Keratinocyte (primary cell): ENCODE measurements at regions not wholly inside any gene's neighbourhood (a gene's known extent, or its start where the extent isn't known, plus 50 kb on each side); places are given as distances from the start of the nearest gene placed in this dataset.

Experiments used
- DNase-seq: peaks from one replicate; pipeline ENCODE4 v3.0.0-alpha.2; 2011; ENCODE audit warnings: low read depth, missing footprints, low spot score
- FAIRE-seq: peaks from 2 replicates; lab custom pipeline; 2011; peaks lifted over from hg19 to GRCh38; lab: Jason Lieb, UNC
- H2AFZ ChIP-seq: 2 replicates; pipeline ENCODE4 v1.6.0; 2012; ENCODE audit warnings: low read length, control low read depth, inconsistent platforms; ENCODE audit not compliant: control insufficient read depth
- H3K27ac ChIP-seq: 2 replicates; pipeline ENCODE4 v1.5.1; 2011; ENCODE audit warnings: low read length; ENCODE audit not compliant: control insufficient read depth, insufficient read depth
- H3K27me3 ChIP-seq: 3 replicates; pipeline ENCODE4 v1.6.0; 2011; ENCODE audit warnings: low read length; ENCODE audit not compliant: control insufficient read depth, insufficient read depth; ENCODE audit errors: extremely low read depth
- H3K36me3 ChIP-seq, 2 experiments: 2 replicates in 1 of 2; 3 replicates in 1 of 2; pipeline ENCODE4 v1.5.1; 2011; ENCODE audit warnings: low read length in 2 of 2, mild to moderate bottlenecking in 1 of 2; ENCODE audit not compliant: control insufficient read depth in 2 of 2, insufficient read depth in 2 of 2; ENCODE audit errors: extremely low read depth in 1 of 2
- H3K4me1 ChIP-seq: 3 replicates; pipeline ENCODE4 v1.5.1; 2011; ENCODE audit warnings: low read length; ENCODE audit not compliant: control insufficient read depth, insufficient read depth; ENCODE audit errors: extremely low read depth
- H3K4me2 ChIP-seq: 3 replicates; pipeline ENCODE4 v1.6.0; 2011; ENCODE audit warnings: low read depth, low read length; ENCODE audit not compliant: control insufficient read depth, insufficient read depth; ENCODE audit errors: extremely low read depth
- H3K4me3 ChIP-seq, 3 experiments: fragments of 200-600 bp in 1 of 3; sonication (generic) in 1 of 3; 2 replicates in 2 of 3; 3 replicates in 1 of 3; pipeline ENCODE4 v1.5.1; 2011 to 2016; ENCODE audit warnings: low read length in 3 of 3, mild to moderate bottlenecking in 3 of 3, control low read depth in 2 of 3, inconsistent platforms in 1 of 3, low read depth in 1 of 3, mixed read lengths in 1 of 3, mixed run types in 1 of 3, moderate library complexity in 1 of 3; ENCODE audit not compliant: control insufficient read depth in 2 of 3, insufficient read depth in 2 of 3; ENCODE audit errors: extremely low read depth in 1 of 3
- H3K79me2 ChIP-seq: 2 replicates; pipeline ENCODE4 v1.6.0; 2012; ENCODE audit warnings: low read length; ENCODE audit not compliant: control insufficient read depth, insufficient read depth
- H3K9ac ChIP-seq: 3 replicates; pipeline ENCODE4 v1.6.0; 2011; ENCODE audit warnings: low read length; ENCODE audit not compliant: control insufficient read depth, insufficient read depth; ENCODE audit errors: extremely low read depth
- H3K9me1 ChIP-seq: 3 replicates; pipeline ENCODE4 v1.6.0; 2011; ENCODE audit warnings: low read length; ENCODE audit not compliant: control insufficient read depth, insufficient read depth; ENCODE audit errors: extremely low read depth
- H3K9me3 ChIP-seq: 2 replicates; pipeline ENCODE4 v1.5.1; 2012; ENCODE audit warnings: low read depth, low read length; ENCODE audit not compliant: control insufficient read depth
- H4K20me1 ChIP-seq: 3 replicates; pipeline ENCODE4 v1.6.0; 2011; ENCODE audit warnings: low read length; ENCODE audit not compliant: control insufficient read depth, insufficient read depth; ENCODE audit errors: extremely low read depth
- CTCF ChIP-seq, 3 experiments: IDR thresholded peaks in 1 of 3; conservative IDR thresholded peaks in 1 of 3; optimal IDR thresholded peaks in 1 of 3; 2 replicates in 2 of 3; 3 replicates in 1 of 3; pipeline versions ENCODE3 to v1.5.1; 2011; ENCODE audit warnings: low read length in 3 of 3, mild to moderate bottlenecking in 3 of 3, moderate library complexity in 2 of 3, control low read depth in 1 of 3, inconsistent platforms in 1 of 3; ENCODE audit not compliant: insufficient read depth in 2 of 3; ENCODE audit errors: extremely low read depth in 1 of 3
- EZH2 ChIP-seq: IDR thresholded peaks from one replicate; pipeline ENCODE4 v1.6.1; 2012; ENCODE audit warnings: inconsistent platforms, mild to moderate bottlenecking, low read length, moderate library complexity
- dilution Hi-C: fragments of 300-500 bp; cut with MboI; formaldehyde crosslinking; loops from one replicate; pipeline ENCODE4 v1.7.0; 2020; ENCODE audit warnings: low sequenced_read_pairs; ENCODE audit not compliant: extremely low pct_ligation_motif_present

- DNase-seq (no peak), FAIRE-seq (no peak)
- Histone ChIP-seq H3K9me3 (no peaks in the 10 kb centered on the region), H3K9me1 (no peaks in the 10 kb centered on the region), H3K4me1 (no peaks in the 10 kb centered on the region), H3K36me3 (no peaks in the 10 kb centered on the region), H2AFZ (no peak overlapping the region), H3K79me2 (no peaks in the 10 kb centered on the region), H3K27me3 (no peaks in the 10 kb centered on the region), H4K20me1 (no peaks in the 10 kb centered on the region), H3K27ac (no peak overlapping the region), H3K4me2 (no peak overlapping the region), H3K4me3 (no peak overlapping the region), H3K9ac (no peak overlapping the region)
- no peak for TF ChIP-seq EZH2
- no peak for TF ChIP-seq CTCF (optimal IDR thresholded peaks at IDR 0.05 in 1 of 3, IDR thresholded peaks at IDR 0.05 in 1 of 3, conservative IDR thresholded peaks at IDR 0.05 in 1 of 3; ENCODE audit: extremely low read depth in 1 of 3, insufficient read depth in 2 of 3, low read length in 3 of 3)
- dilution Hi-C loops: no loop called here
These were observed 755.0 kb upstream of the ZNF608 start for GRCh38 chr5:125501396-125501795.

- Histone ChIP-seq H3K4me1 (no peaks in the 10 kb centered on the region), H2AFZ (no peak overlapping the region), H4K20me1 (no peaks in the 10 kb centered on the region), H3K9me1 (no peaks in the 10 kb centered on the region), H3K9ac (no peak overlapping the region), H3K27ac (no peak overlapping the region), H3K4me3 (no peak overlapping the region), H3K9me3 (no peaks in the 10 kb centered on the region), H3K27me3 (no peaks in the 10 kb centered on the region), H3K36me3 (no peaks in the 10 kb centered on the region), H3K79me2 (no peaks in the 10 kb centered on the region), H3K4me2 (no peak overlapping the region)
- dilution Hi-C loops: no loop called here
- no peak for FAIRE-seq
- no peak for DNase-seq
- TF ChIP-seq CTCF (optimal IDR thresholded peaks at IDR 0.05 in 1 of 3, IDR thresholded peaks at IDR 0.05 in 1 of 3, conservative IDR thresholded peaks at IDR 0.05 in 1 of 3; ENCODE audit: extremely low read depth in 1 of 3, insufficient read depth in 2 of 3, low read length in 3 of 3): no peak
- TF ChIP-seq EZH2: no peak
These were observed 757.5 kb upstream of the ZNF608 start for GRCh38 chr5:125503946-125504345.
